Caki2 (cell line): ENCODE measurements at regions not wholly inside any gene's neighbourhood (a gene's known extent, or its start where the extent isn't known, plus 50 kb on each side); places are given as distances from the start of the nearest gene placed in this dataset.

Experiments
- DNase-seq: peaks from one replicate; pipeline ENCODE4 v3.0.0-alpha.2; 2015; ENCODE audit warnings: low read depth
- in situ Hi-C: cut with HindIII; loops from 2 replicates; pipeline ENCODE4 v1.10.0; 2016; ENCODE audit warnings: low sequenced_read_pairs, low pct_unique_long_range_greater_than_20kb, mixed read lengths

DNA sequence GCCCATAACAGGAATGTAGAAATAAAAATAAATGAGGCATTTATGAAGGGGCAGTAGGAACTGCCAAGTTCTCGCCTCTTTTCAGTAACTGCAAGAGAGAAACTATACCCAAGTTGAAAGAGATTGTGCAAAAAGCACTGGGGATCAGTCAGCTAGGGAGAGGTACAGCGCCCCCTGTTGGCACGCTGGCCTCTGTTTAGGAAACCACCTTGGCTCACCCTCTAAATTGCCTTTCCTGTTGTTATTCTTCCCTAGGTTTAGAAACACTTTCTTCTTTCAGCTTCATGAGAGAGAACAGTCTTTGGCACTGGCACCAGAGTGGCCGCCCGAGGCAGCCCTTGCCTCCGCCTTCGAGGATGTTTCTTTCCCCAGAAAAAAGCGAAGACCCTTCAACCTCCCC is 348.5 kb downstream of the MID1IP1 start:
- DNase-seq, result no peak
- in situ Hi-C loops, result no loop called here

- no peak for DNase-seq
- in situ Hi-C loops, result no loop called here
These were observed 349.0 kb downstream of the MID1IP1 start for GRCh38 chrX:39150220-39150619.

DNA sequence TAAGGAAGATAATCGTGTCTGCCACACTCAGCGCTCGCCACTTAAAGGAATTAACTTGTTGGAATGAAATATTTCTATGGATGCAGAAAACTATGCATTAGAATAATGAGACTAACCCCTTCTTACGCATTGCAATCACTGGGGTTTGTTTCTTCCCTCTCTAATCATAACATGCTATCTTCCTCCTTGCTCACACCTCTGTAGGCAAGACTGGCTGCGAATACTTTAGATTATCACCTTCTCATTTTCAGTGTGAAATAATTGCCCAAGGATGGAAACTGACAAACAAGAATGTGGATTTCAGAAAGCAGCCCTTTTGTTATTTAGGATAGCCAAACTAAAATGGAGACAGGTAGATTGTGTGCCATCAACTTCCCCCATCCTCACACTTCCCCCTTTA is 349.4 kb downstream of the MID1IP1 start:
- in situ Hi-C loops, result no loop called here
- no peak for DNase-seq

DNA sequence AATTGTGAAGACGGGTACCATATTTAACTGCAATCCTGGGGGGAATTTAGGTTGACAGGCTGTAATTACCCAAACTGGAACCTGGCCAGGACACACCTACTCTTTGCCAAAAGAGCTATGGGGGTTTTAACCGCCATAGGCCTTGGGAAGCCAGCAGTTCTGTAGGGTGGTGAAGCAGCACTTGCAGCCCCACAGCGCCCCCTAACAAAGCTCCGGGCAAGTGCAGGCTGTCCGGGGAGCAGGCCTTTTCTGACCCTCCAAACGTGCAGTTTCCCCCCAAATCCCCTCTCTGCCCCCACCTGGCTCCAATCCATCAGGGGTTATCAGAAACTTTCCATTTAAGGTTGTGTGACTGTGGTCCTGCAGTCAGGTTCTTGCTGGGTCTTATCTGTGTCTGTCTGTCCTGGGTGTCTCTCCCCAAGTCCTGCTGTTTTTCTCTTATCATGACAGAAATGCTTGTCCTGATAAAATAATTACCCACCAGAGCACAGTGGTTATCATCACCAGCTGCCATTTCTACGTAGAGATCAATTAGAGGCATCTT is 350.9 kb downstream of the MID1IP1 start:
- no peak for DNase-seq
- in situ Hi-C loops, result no loop called here

DNA sequence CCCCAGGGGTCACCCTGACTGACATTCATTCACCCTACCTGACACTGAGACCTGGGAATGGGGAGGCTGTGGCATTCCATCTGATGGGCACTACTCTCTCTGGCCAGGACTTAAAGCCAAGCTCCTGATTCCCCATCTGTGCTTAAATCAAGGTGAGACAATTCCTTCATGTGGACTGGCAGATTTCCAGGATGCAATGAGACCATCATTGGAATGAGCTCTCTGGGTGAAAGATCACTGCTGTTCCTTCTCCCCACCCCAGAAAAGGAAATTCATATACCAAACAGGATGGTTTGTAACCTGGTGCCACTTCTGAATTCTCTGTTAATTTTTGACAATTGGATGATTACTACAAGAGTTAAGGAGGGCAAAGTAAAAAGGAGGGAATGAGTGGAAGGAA is 354.8 kb downstream of the MID1IP1 start:
- DNase-seq, result no peak
- in situ Hi-C loops, result no loop called here

GRCh38 chrX:39157006-39157405 is 355.7 kb downstream of the MID1IP1 start:
- DNase-seq, result no peak
- in situ Hi-C loops, result no loop called here

DNA sequence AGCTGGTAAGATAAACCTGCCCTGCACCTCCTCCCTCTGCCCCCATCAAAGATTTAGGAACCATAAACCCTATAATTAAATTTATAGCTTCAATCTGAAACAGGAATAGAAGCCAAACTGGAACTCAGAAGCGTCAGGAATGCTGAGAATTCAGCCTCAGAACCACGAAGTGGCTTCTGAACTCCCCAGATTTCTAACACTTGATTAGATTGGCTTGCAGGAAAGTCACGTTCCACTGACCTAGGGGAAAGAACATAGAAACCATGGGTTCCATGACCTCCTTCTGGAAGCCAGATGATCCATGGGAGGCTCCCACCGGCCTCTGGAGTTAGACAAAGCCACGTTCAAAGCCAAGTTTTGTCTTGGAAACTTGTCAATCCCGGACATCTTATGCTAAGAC is 356.5 kb downstream of the MID1IP1 start:
- in situ Hi-C loops, result no loop called here
- no peak for DNase-seq

DNA sequence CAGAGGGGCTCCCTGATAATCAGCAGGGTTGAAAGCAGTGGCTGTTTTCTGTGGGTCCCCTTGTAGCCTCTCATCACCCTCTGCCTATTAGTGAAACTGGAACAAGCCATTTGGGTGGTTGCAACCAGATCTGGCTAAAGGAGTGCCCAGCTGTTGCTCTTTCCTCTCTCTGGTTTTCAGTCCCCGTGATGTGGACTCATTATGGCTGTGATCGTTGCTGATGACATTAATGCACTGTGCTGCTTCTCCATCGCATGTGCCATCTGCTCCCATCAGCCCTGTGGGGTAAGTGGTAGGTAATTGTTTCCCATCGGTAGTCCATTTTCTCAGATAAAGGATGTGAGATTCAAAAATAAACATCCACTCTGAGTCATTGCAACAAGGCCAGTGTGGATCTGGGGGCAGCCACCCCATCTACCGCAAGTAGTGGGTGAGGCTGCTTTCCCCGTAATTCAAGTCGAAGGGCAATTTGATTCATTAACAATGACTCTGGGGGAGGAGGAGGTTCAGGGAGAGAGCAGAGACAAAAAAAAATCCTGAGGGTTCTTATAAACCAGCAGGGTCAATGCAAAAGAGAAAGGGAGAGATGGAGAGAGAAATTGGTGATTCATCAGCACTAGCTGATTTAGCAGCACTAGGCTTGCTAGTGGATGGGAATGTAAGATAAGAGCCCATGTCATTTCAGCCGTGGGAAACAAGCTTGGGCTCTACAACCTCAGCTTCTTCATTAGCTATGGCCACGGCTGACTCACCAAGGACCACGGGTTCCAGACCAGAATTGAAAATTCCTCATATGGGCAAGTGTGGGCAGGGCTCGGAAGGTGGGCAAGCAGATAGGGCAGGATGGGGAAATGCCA is 357.8 kb downstream of the MID1IP1 start:
- in situ Hi-C loops, result no loop called here
- DNase-seq, result peak; percentile 58

GRCh38 chrX:39159921-39160507 is 358.8 kb downstream of the MID1IP1 start:
- DNase-seq, result no peak
- in situ Hi-C loops, result no loop called here

- in situ Hi-C loops, result no loop called here
- no peak for DNase-seq
These were observed 360.5 kb downstream of the MID1IP1 start for GRCh38 chrX:39161611-39162255.

DNA sequence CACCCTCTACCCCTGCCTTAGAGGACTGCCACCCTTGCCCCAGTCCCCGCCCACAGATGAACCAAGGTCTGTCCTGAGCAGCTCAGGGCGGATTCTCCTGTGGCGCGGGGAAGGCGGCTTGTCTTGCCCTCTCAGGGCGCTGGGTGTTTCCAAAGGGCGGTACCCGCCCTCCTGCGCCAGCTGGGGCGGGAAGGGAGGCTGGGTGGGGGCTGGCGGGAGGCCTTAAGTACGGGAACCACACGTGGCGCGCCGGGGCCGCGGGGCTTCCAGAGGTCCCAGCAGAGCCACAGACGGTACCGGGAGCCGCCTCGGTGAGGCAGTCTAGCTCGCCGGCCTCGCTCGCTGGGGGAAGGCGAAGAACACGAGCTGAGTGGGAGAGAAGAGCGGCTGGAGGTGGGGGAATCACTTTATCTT is 361.1 kb downstream of the MID1IP1 start:
- in situ Hi-C loops, result no loop called here
- DNase-seq, result no peak

DNA sequence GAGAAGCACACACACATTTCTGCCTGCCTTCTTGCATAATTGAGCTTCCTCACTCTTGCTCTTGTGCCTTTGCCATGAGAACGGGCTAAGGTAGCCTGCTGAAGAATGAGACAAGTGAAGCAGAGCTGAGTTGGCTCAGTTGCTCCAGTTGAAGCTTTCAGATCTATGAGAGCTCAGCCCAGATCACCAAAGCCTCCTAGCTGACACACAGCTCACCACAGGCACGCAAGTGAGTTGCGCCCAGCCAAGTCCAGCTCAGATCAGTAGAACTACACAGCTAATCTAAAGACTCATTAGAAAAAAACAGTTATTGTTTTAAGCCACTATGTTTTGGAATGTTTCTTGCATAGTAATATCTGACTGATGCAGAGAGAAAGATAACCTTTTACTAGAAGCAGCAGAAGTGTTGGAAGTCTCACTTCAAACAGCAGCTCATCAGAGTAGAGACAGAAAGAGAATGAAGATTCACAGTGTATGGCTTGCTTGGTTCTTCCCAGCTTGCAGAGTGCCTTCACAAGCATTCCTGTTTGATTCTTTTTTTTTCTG is 362.4 kb downstream of the MID1IP1 start:
- in situ Hi-C loops, result no loop called here
- no peak for DNase-seq

DNA sequence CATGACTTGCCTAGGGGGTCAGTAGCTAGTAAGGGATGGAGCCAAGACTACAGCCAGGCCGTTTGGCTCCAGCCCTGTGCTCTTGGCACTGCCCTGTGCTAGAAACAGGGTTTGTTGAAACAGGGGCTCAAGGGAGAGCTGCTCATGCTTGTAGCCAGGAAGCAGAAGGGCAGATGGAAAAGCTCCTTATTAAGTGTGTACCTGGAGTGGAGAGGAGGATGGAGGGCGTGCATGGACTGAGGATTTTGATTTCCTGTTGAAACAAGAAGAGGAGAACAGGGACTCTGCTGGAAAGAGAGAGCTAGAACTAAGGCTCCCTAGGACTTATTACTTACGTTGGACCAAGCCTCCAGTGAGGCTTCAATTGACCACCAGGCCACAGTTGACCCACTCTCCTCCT is 363.0 kb downstream of the MID1IP1 start:
- in situ Hi-C loops, result no loop called here

GRCh38 chrX:39165185-39165584 is 363.9 kb downstream of the MID1IP1 start:
- no peak for DNase-seq
- in situ Hi-C loops, result no loop called here

More for the DNA sequence above, 363.0 kb downstream of the MID1IP1 start:
- no peak for DNase-seq

- DNase-seq, result no peak
- in situ Hi-C loops, result no loop called here
These were observed 364.5 kb downstream of the MID1IP1 start for GRCh38 chrX:39165773-39166172.

GRCh38 chrX:39167791-39168190 is 366.5 kb downstream of the MID1IP1 start:
- in situ Hi-C loops, result no loop called here

DNA sequence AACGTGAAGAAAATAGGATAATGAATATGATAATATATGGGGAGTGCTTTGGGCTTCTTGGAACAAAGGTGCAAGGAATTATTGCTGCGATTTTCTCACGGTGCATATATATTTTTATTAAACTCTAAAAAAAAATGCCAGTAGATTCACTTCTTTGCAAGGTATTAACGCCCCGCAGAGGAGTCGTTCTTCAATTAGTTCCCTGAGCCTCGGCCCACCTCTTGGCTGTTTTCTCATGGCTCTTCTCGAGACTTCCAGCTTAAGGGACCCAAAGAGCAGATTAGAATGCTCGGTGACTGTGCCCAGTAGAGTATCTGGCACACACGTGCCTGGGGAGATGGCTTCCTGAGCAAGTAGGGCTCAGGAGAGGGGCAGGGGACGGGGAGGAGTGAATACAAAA is 367.4 kb downstream of the MID1IP1 start:
- no peak for DNase-seq
- in situ Hi-C loops, result no loop called here

More at GRCh38 chrX:39167791-39168190, 366.5 kb downstream of the MID1IP1 start:
- no peak for DNase-seq

GRCh38 chrX:39169976-39170375 is 368.7 kb downstream of the MID1IP1 start:
- DNase-seq, result no peak
- in situ Hi-C loops, result no loop called here

DNA sequence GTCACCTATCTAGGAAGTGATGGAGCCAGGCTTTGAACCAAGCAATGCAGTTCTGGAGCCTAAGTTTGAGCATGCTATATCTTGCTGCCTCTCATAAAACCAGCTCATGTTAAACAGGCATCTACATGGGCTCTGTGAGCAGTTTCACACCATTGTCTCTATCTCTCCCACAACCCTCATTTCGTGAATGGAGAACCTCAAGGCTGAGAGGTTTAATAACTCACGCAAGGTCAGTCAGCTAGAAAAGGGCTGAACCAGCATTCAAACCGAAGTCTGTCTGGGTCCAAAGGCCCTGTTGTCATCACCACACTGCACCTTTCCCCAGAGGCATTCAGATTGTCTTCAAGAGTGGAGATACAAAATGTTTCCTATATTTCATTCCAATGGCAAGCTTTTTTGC is 369.2 kb downstream of the MID1IP1 start:
- in situ Hi-C loops, result no loop called here
- no peak for DNase-seq
